GM12892 (cell line): ENCODE measurements at regions not wholly inside any gene's neighbourhood (a gene's known extent, or its start where the extent isn't known, plus 50 kb on each side); places are given as distances from the start of the nearest gene placed in this dataset.
"Not testable (repeated sequence)": the region's sequence is repeated elsewhere in the genome, so short reads cannot be mapped to it uniquely, and the experiment has no call there.

ENCODE experiments used
- POLR2AphosphoS5 ChIP-seq: IDR thresholded peaks from 2 replicates; pipeline ENCODE4 v1.6.1; 2011; ENCODE audit warnings: low read depth, low read length, control low read depth
- TAF1 ChIP-seq: IDR thresholded peaks from 2 replicates; pipeline ENCODE4 v1.6.1; 2011; ENCODE audit warnings: low read depth, mild to moderate bottlenecking, control low read depth, low read length, borderline replicate concordance

DNA sequence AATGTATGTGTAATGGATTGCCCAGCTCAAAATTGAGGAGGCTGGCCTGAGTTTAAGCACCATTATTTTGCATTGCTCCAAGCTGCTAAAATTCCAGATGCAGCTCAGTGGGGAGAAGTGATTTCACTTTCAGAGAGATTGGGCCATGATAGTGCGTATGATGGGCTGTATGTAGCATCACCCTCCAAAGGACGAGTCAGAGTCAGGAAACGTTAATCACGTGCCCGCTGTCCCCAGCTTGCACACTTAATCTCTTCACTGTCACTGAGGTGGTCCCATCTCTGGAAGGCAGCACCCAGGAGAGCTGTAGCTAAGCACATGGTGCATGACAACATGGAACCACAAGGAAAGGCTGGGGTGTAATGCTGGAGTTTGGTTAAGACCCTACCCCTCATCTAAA, 337.4 kb downstream of the ANAPC1 start:
- TF ChIP-seq TAF1, POLR2AphosphoS5: not testable (repeated sequence)
